ENCODE measurements at regions not wholly inside any gene's neighbourhood (a gene's known extent, or its start where the extent isn't known, plus 50 kb on each side); places are given as distances from the start of the nearest gene placed in this dataset.

GRCh38 chrX:5388087-5388486 lies 840.6 kb downstream of the NLGN4X start:
- H3K4me1 ChIP-seq (ENCODE audit: control insufficient read depth in 1 of 2, insufficient read depth in 2 of 2, low read length in 2 of 2), result no peaks in the 10 kb centered on the region
- ATAC-seq (ENCODE audit: low FRiP score), result no peak
- no peak for DNase-seq
- 78 to 80% methylated on average over 6 of the region's 6 CpGs for WGBS, 2 donors
- H3K36me3 ChIP-seq (ENCODE audit: control insufficient read depth in 1 of 2, insufficient read depth in 2 of 2, low read length in 1 of 2), result no peaks in the 10 kb centered on the region
- intact Hi-C loops (cut with DNase I), result no loop called here
- H3K27ac ChIP-seq (ENCODE audit: low read depth in 1 of 2, low read length in 2 of 2), result no peak overlapping the region
- H3K9me3 ChIP-seq (ENCODE audit: control insufficient read depth, low read length), result no peaks in the 10 kb centered on the region
- H3K4me3 ChIP-seq (ENCODE audit: low read length in 2 of 2), result no peak overlapping the region
- H3K27me3 ChIP-seq (ENCODE audit: control insufficient read depth in 1 of 2, insufficient read depth in 2 of 2, low read length in 1 of 2), result no peaks in the 10 kb centered on the region

GRCh38 chrX:5380426-5380825 lies 848.2 kb downstream of the NLGN4X start:
- intact Hi-C loops (cut with DNase I), result no loop called here
- no peak overlapping the region for H3K4me3 ChIP-seq (ENCODE audit: low read length in 2 of 2)
- no peaks in the 10 kb centered on the region for H3K36me3 ChIP-seq (ENCODE audit: control insufficient read depth in 1 of 2, insufficient read depth in 2 of 2, low read length in 1 of 2)
- H3K9me3 ChIP-seq (ENCODE audit: control insufficient read depth, low read length), result no peaks in the 10 kb centered on the region
- no peak overlapping the region for H3K27ac ChIP-seq (ENCODE audit: low read depth in 1 of 2, low read length in 2 of 2)
- no peaks in the 10 kb centered on the region for H3K27me3 ChIP-seq (ENCODE audit: control insufficient read depth in 1 of 2, insufficient read depth in 2 of 2, low read length in 1 of 2)
- ATAC-seq (ENCODE audit: low FRiP score), result no peak
- DNase-seq, result no peak
- 50 to 59% methylated on average over 3 of the region's 3 CpGs for WGBS, 2 donors
- H3K4me1 ChIP-seq (ENCODE audit: control insufficient read depth in 1 of 2, insufficient read depth in 2 of 2, low read length in 2 of 2), result no peaks in the 10 kb centered on the region

GRCh38 chrX:5341902-5342301 lies 886.8 kb downstream of the NLGN4X start:
- Histone ChIP-seq H3K27ac (ENCODE audit: low read depth in 1 of 2, low read length in 2 of 2) (no peak overlapping the region), H3K4me3 (ENCODE audit: low read length in 2 of 2) (no peak overlapping the region), H3K9me3 (ENCODE audit: control insufficient read depth, low read length) (no peaks in the 10 kb centered on the region), H3K36me3 (ENCODE audit: control insufficient read depth in 1 of 2, insufficient read depth in 2 of 2, low read length in 1 of 2) (no peaks in the 10 kb centered on the region), H3K4me1 (ENCODE audit: control insufficient read depth in 1 of 2, insufficient read depth in 2 of 2, low read length in 2 of 2) (no peaks in the 10 kb centered on the region), H3K27me3 (ENCODE audit: control insufficient read depth in 1 of 2, insufficient read depth in 2 of 2, low read length in 1 of 2) (no peaks in the 10 kb centered on the region)
- ATAC-seq (ENCODE audit: low FRiP score) (no peak), DNase-seq (no peak)
- intact Hi-C loops (cut with DNase I), result no loop called here
- WGBS, 2 donors, result 85 to 88% methylated on average over 5 of the region's 5 CpGs

- no peak overlapping the region for H3K4me3 ChIP-seq (ENCODE audit: low read length in 2 of 2)
- DNase-seq, result no peak
- no peak overlapping the region for H3K27ac ChIP-seq (ENCODE audit: low read depth in 1 of 2, low read length in 2 of 2)
- intact Hi-C loops (cut with DNase I), result no loop called here
- H3K4me1 ChIP-seq (ENCODE audit: control insufficient read depth in 1 of 2, insufficient read depth in 2 of 2, low read length in 2 of 2), result no peaks in the 10 kb centered on the region
- H3K9me3 ChIP-seq (ENCODE audit: control insufficient read depth, low read length), result no peaks in the 10 kb centered on the region
- H3K27me3 ChIP-seq (ENCODE audit: control insufficient read depth in 1 of 2, insufficient read depth in 2 of 2, low read length in 1 of 2), result no peaks in the 10 kb centered on the region
- ATAC-seq (ENCODE audit: low FRiP score), result no peak
- no peaks in the 10 kb centered on the region for H3K36me3 ChIP-seq (ENCODE audit: control insufficient read depth in 1 of 2, insufficient read depth in 2 of 2, low read length in 1 of 2)
- WGBS, 2 donors, result 85 to 91% methylated on average over 3 of the region's 3 CpGs
These were observed 891.5 kb downstream of the NLGN4X start for GRCh38 chrX:5337160-5337559.

- no peaks in the 10 kb centered on the region for H3K27me3 ChIP-seq (ENCODE audit: control insufficient read depth in 1 of 2, insufficient read depth in 2 of 2, low read length in 1 of 2)
- no peaks in the 10 kb centered on the region for H3K36me3 ChIP-seq (ENCODE audit: control insufficient read depth in 1 of 2, insufficient read depth in 2 of 2, low read length in 1 of 2)
- no peak overlapping the region for H3K27ac ChIP-seq (ENCODE audit: low read depth in 1 of 2, low read length in 2 of 2)
- no peak for DNase-seq
- intact Hi-C loops (cut with DNase I), result no loop called here
- H3K9me3 ChIP-seq (ENCODE audit: control insufficient read depth, low read length), result no peaks in the 10 kb centered on the region
- ATAC-seq (ENCODE audit: low FRiP score), result no peak
- no peak overlapping the region for H3K4me3 ChIP-seq (ENCODE audit: low read length in 2 of 2)
- no peaks in the 10 kb centered on the region for H3K4me1 ChIP-seq (ENCODE audit: control insufficient read depth in 1 of 2, insufficient read depth in 2 of 2, low read length in 2 of 2)
- 73 to 77% methylated on average over 1 of the region's 1 CpG for WGBS, 2 donors
These were observed 904.1 kb downstream of the NLGN4X start for GRCh38 chrX:5324546-5324945.

GRCh38 chrX:5314148-5314547 lies 914.5 kb downstream of the NLGN4X start:
- DNase-seq (no peak), ATAC-seq (ENCODE audit: low FRiP score) (no peak)
- no peaks in the 10 kb centered on the region for H3K4me1 ChIP-seq (ENCODE audit: control insufficient read depth in 1 of 2, insufficient read depth in 2 of 2, low read length in 2 of 2)
- no peaks in the 10 kb centered on the region for H3K27me3 ChIP-seq (ENCODE audit: control insufficient read depth in 1 of 2, insufficient read depth in 2 of 2, low read length in 1 of 2)
- H3K36me3 ChIP-seq (ENCODE audit: control insufficient read depth in 1 of 2, insufficient read depth in 2 of 2, low read length in 1 of 2), result no peaks in the 10 kb centered on the region
- H3K4me3 ChIP-seq (ENCODE audit: low read length in 2 of 2), result no peak overlapping the region
- WGBS, 2 donors, result 68 to 70% methylated on average over 5 of the region's 5 CpGs
- no peaks in the 10 kb centered on the region for H3K9me3 ChIP-seq (ENCODE audit: control insufficient read depth, low read length)
- intact Hi-C loops (cut with DNase I), result no loop called here
- H3K27ac ChIP-seq (ENCODE audit: low read depth in 1 of 2, low read length in 2 of 2), result no peak overlapping the region

GRCh38 chrX:5307416-5307815 lies 921.3 kb downstream of the NLGN4X start:
- no peaks in the 10 kb centered on the region for H3K27me3 ChIP-seq (ENCODE audit: control insufficient read depth in 1 of 2, insufficient read depth in 2 of 2, low read length in 1 of 2)
- H3K9me3 ChIP-seq (ENCODE audit: control insufficient read depth, low read length), result no peaks in the 10 kb centered on the region
- intact Hi-C loops (cut with DNase I), result no loop called here
- H3K4me3 ChIP-seq (ENCODE audit: low read length in 2 of 2), result no peak overlapping the region
- no peak for ATAC-seq (ENCODE audit: low FRiP score)
- DNase-seq, result no peak
- H3K4me1 ChIP-seq (ENCODE audit: control insufficient read depth in 1 of 2, insufficient read depth in 2 of 2, low read length in 2 of 2), result no peaks in the 10 kb centered on the region
- H3K27ac ChIP-seq (ENCODE audit: low read depth in 1 of 2, low read length in 2 of 2), result no peak overlapping the region
- H3K36me3 ChIP-seq (ENCODE audit: control insufficient read depth in 1 of 2, insufficient read depth in 2 of 2, low read length in 1 of 2), result no peaks in the 10 kb centered on the region
- WGBS, 2 donors, result 11 to 18% methylated on average over 2 of the region's 2 CpGs

GRCh38 chrX:5306654-5307121 lies 922.0 kb downstream of the NLGN4X start:
- ATAC-seq (ENCODE audit: low FRiP score), result no peak
- 79 to 83% methylated on average over 7 of the region's 7 CpGs for WGBS, 2 donors
- Histone ChIP-seq H3K9me3 (ENCODE audit: control insufficient read depth, low read length) (no peaks in the 10 kb centered on the region), H3K36me3 (ENCODE audit: control insufficient read depth in 1 of 2, insufficient read depth in 2 of 2, low read length in 1 of 2) (no peaks in the 10 kb centered on the region), H3K27ac (ENCODE audit: low read depth in 1 of 2, low read length in 2 of 2) (no peak overlapping the region), H3K4me3 (ENCODE audit: low read length in 2 of 2) (no peak overlapping the region), H3K27me3 (ENCODE audit: control insufficient read depth in 1 of 2, insufficient read depth in 2 of 2, low read length in 1 of 2) (no peaks in the 10 kb centered on the region), H3K4me1 (ENCODE audit: control insufficient read depth in 1 of 2, insufficient read depth in 2 of 2, low read length in 2 of 2) (no peaks in the 10 kb centered on the region)
- no peak for DNase-seq
- intact Hi-C loops (cut with DNase I), result no loop called here

GRCh38 chrX:5305452-5305851 lies 923.2 kb downstream of the NLGN4X start:
- no peaks in the 10 kb centered on the region for H3K4me1 ChIP-seq (ENCODE audit: control insufficient read depth in 1 of 2, insufficient read depth in 2 of 2, low read length in 2 of 2)
- H3K9me3 ChIP-seq (ENCODE audit: control insufficient read depth, low read length), result no peaks in the 10 kb centered on the region
- H3K4me3 ChIP-seq (ENCODE audit: low read length in 2 of 2), result no peak overlapping the region
- H3K36me3 ChIP-seq (ENCODE audit: control insufficient read depth in 1 of 2, insufficient read depth in 2 of 2, low read length in 1 of 2), result no peaks in the 10 kb centered on the region
- no peaks in the 10 kb centered on the region for H3K27me3 ChIP-seq (ENCODE audit: control insufficient read depth in 1 of 2, insufficient read depth in 2 of 2, low read length in 1 of 2)
- 35% methylated on average over 6 of the region's 6 CpGs for WGBS, 2 donors
- ATAC-seq (ENCODE audit: low FRiP score) (no peak), DNase-seq (no peak)
- no peak overlapping the region for H3K27ac ChIP-seq (ENCODE audit: low read depth in 1 of 2, low read length in 2 of 2)
- intact Hi-C loops (cut with DNase I), result no loop called here
